Prostate gland (tissue), 2 donors: ENCODE measurements at regions not wholly inside any gene's neighbourhood (a gene's known extent, or its start where the extent isn't known, plus 50 kb on each side); places are given as distances from the start of the nearest gene placed in this dataset.

ENCODE experiments used
- DNase-seq: peaks from one replicate; pipeline ENCODE4 v3.0.0-alpha.2; 2019; ENCODE audit warnings: low spot score
- H3K27ac ChIP-seq, 2 donors: fragments of 200-600 bp; sonication (generic); 2 replicates each; pipeline ENCODE4 v1.5.1; 2017 to 2019
- H3K27me3 ChIP-seq: fragments of 200-600 bp; sonication (generic); replicated peaks from 2 replicates; pipeline ENCODE4 v1.5.1; 2019; ENCODE audit not compliant: insufficient read depth
- H3K36me3 ChIP-seq, 2 donors: fragments of 200-600 bp; sonication (generic); 1 replicate in 1 of 2; 2 replicates in 1 of 2; pipeline versions ENCODE4 v1.5.1 to v1.8.1; 2017 to 2019
- H3K4me1 ChIP-seq: fragments of 200-600 bp; sonication (generic); replicated peaks from 2 replicates; pipeline ENCODE4 v1.5.1; 2019
- H3K4me3 ChIP-seq, 2 donors: fragments of 200-600 bp; sonication (generic); 2 replicates each; pipeline ENCODE4 v1.5.1; 2017 to 2019
- H3K9me3 ChIP-seq: fragments of 200-600 bp; sonication (generic); 2 replicates; pipeline ENCODE4 v1.5.1; 2017
- POLR2A ChIP-seq: fragments of 450-650 bp; IDR thresholded peaks from one replicate; pipeline ENCODE4 v1.6.1; 2016; ENCODE audit warnings: antibody characterized with exemption, mild to moderate bottlenecking
- POLR2AphosphoS5 ChIP-seq: sonication (generic); formaldehyde crosslinking; IDR thresholded peaks from one replicate; pipeline ENCODE4 v1.6.1; 2017; ENCODE audit warnings: antibody characterized with exemption
- WGBS: methylation state at CpG from one replicate; pipeline ENCODE4 v1.1.5; 2018; 5-methylcytosine and 5-hydroxymethylcytosine counted together
- intact Hi-C: fragments of 100-400 bp; cut with DNase I; formaldehyde crosslinking; loops from one replicate; pipeline ENCODE4 v1.14.2; 2022
- TF ChIP-seq, protein P1 (sequence below), 4 experiments: fragments of 200-600 bp in 2 of 4; fragments of 450-650 bp in 2 of 4; sonication (generic) in 2 of 4; IDR thresholded peaks; 1 replicate in 3 of 4; 2 replicates in 1 of 4; pipeline ENCODE4 v1.5.1; 2016 to 2019; ENCODE audit warnings: antibody characterized with exemption in 4 of 4, mild to moderate bottlenecking in 2 of 4, moderate library complexity in 2 of 4

- intact Hi-C loops, result no loop called here
- 74% methylated on average over 5 of the region's 5 CpGs for WGBS
- no peak for DNase-seq
Measured at GRCh38 chr13:22127277-22128164, 456.6 kb downstream of the FGF9 start.

DNA sequence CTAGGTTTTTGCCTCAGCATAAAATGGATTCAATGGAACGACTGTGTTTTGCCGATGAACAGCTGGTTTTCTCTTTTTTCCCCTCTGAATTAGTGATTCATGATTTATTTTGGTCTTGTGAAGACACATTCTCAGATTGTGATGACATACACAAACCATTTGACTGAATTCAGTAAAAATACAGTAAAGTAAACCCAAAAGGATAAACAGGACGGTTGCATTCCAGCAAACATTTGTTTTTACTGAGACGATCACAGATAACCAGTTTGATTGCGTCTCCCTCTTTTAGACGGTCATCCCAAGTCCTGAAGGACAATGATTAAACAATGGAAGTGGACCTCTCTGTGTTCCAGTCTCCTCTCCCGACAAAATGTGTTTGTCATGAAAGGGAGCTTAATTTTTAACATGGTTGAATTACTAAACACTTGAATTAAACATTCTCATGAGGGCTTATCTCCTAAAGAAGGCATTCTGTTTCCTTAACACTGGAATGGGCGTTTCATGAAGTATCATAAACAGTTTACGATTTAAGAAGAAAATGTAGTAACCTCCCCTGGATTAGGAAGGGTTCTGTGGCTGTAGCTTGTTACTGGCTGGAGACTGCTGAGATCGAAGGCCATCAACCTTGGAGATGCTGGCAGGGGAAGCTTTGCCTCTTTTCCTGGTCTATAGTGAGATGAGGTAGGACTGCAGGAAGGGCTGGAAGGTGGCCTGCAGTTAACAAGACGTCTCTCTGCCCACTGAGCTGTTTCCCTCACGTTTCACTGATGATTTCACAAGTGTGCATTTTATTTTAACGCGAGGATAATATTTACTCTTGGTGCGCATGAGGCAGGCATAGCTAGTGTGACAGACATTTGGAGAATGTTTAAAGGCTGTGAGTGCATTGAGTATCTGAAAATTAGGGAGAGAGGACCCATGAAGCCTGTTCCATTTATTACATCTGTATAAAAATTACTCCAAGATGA lies 457.9 kb downstream of the FGF9 start:
- no peak overlapping the region for H3K4me3 ChIP-seq
- DNase-seq, result no peak
- H3K27me3 ChIP-seq, result no peaks in the 10 kb centered on the region
- no peak overlapping the region for H3K27ac ChIP-seq
- WGBS, result 54% methylated on average over 15 of the region's 15 CpGs
- intact Hi-C loops, result no loop called here
- no peaks in the 10 kb centered on the region for H3K4me1 ChIP-seq
- TF ChIP-seq POLR2AphosphoS5 (no peak), POLR2A (no peak)
- TF ChIP-seq, protein P1, sequence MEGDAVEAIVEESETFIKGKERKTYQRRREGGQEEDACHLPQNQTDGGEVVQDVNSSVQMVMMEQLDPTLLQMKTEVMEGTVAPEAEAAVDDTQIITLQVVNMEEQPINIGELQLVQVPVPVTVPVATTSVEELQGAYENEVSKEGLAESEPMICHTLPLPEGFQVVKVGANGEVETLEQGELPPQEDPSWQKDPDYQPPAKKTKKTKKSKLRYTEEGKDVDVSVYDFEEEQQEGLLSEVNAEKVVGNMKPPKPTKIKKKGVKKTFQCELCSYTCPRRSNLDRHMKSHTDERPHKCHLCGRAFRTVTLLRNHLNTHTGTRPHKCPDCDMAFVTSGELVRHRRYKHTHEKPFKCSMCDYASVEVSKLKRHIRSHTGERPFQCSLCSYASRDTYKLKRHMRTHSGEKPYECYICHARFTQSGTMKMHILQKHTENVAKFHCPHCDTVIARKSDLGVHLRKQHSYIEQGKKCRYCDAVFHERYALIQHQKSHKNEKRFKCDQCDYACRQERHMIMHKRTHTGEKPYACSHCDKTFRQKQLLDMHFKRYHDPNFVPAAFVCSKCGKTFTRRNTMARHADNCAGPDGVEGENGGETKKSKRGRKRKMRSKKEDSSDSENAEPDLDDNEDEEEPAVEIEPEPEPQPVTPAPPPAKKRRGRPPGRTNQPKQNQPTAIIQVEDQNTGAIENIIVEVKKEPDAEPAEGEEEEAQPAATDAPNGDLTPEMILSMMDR (IDR thresholded peaks at IDR 0.05), result no peak
- H3K36me3 ChIP-seq, result no peaks in the 10 kb centered on the region
- H3K9me3 ChIP-seq, result no peaks in the 10 kb centered on the region

More at GRCh38 chr13:22127277-22128164, 456.6 kb downstream of the FGF9 start:
- no peaks in the 10 kb centered on the region for H3K27me3 ChIP-seq
- H3K9me3 ChIP-seq, result no peaks in the 10 kb centered on the region
- H3K27ac ChIP-seq, result no peak overlapping the region
- TF ChIP-seq, protein P1 (IDR thresholded peaks at IDR 0.05), result no peak
- TF ChIP-seq POLR2A, result no peak
- TF ChIP-seq POLR2AphosphoS5, result no peak
- no peak overlapping the region for H3K4me3 ChIP-seq
- H3K4me1 ChIP-seq, result no peaks in the 10 kb centered on the region
- H3K36me3 ChIP-seq, result no peaks in the 10 kb centered on the region

DNA sequence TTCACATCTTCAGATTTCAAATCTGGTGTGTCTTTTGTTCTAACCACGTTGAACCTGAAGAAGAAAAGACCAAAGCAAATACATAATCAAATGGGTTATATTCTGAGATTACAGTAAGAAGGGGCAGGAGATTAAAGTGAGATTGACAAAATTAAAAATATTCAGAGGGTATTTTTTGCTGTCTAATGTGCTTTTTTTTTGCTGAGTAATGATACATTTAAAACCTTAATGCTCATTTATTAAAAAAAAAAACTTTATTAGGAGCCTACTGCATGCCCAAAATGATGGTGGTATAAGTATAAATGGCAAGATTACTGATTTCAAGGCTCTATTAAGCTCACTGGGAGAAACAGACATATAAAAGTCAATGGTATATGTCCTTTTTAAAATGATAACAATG lies 459.4 kb downstream of the FGF9 start:
- H3K27ac ChIP-seq, result no peak overlapping the region
- WGBS, result 58% methylated on average over 1 of the region's 1 CpG
- H3K9me3 ChIP-seq, result no peaks in the 10 kb centered on the region
- H3K27me3 ChIP-seq, result no peaks in the 10 kb centered on the region
- no peaks in the 10 kb centered on the region for H3K36me3 ChIP-seq
- no peak for DNase-seq
- H3K4me1 ChIP-seq, result no peaks in the 10 kb centered on the region
- intact Hi-C loops, result no loop called here
- H3K4me3 ChIP-seq, result no peak overlapping the region
- no peak for TF ChIP-seq POLR2A
- TF ChIP-seq, protein P1 (IDR thresholded peaks at IDR 0.05), result no peak
- no peak for TF ChIP-seq POLR2AphosphoS5

GRCh38 chr13:22134261-22134660 lies 463.4 kb downstream of the FGF9 start:
- intact Hi-C loops, result no loop called here
- no peak for DNase-seq
- WGBS, result 93% methylated on average over 4 of the region's 4 CpGs
- Histone ChIP-seq H3K27me3 (no peaks in the 10 kb centered on the region), H3K27ac (no peak overlapping the region), H3K4me1 (no peaks in the 10 kb centered on the region), H3K4me3 (no peak overlapping the region), H3K36me3 (no peaks in the 10 kb centered on the region), H3K9me3 (no peaks in the 10 kb centered on the region)
- TF ChIP-seq POLR2AphosphoS5, result no peak
- TF ChIP-seq POLR2A, result no peak
- TF ChIP-seq, protein P1 (IDR thresholded peaks at IDR 0.05), result no peak
